DOHH2 (cell line): ENCODE measurements at regions not wholly inside any gene's neighbourhood (a gene's known extent, or its start where the extent isn't known, plus 50 kb on each side); places are given as distances from the start of the nearest gene placed in this dataset.

Source experiments
- H3F3A ChIP-seq: fragments of 200-600 bp; sonication (generic), shearing (Covaris generic); 2 replicates; pipeline ENCODE4 v1.6.0; 2016; ENCODE audit warnings: antibody characterized with exemption, mild to moderate bottlenecking; ENCODE audit not compliant: control insufficient read depth, insufficient read depth
- H3K27ac ChIP-seq: fragments of 200-600 bp; sonication (generic); 2 replicates; pipeline ENCODE4 v1.5.1; 2014; ENCODE audit warnings: low read depth, mild to moderate bottlenecking, low read length, moderate library complexity
- H3K27me3 ChIP-seq: fragments of 200-600 bp; sonication (generic); 2 replicates; pipeline ENCODE4 v1.6.1; 2014; ENCODE audit warnings: mild to moderate bottlenecking, low read length, mixed read lengths; ENCODE audit not compliant: control insufficient read depth
- H3K36me3 ChIP-seq: fragments of 200-600 bp; sonication (generic); 2 replicates; pipeline ENCODE4 v1.6.1; 2014; ENCODE audit warnings: mild to moderate bottlenecking, low read length, moderate library complexity, mixed read lengths; ENCODE audit not compliant: control insufficient read depth
- H3K4me1 ChIP-seq: fragments of 200-600 bp; sonication (generic); 2 replicates; pipeline ENCODE4 v1.6.1; 2014; ENCODE audit warnings: mild to moderate bottlenecking, low read length, mixed read lengths; ENCODE audit not compliant: control insufficient read depth
- H3K4me2 ChIP-seq: fragments of 200-600 bp; sonication (generic); 2 replicates; pipeline ENCODE4 v1.6.0; 2014; ENCODE audit warnings: mild to moderate bottlenecking, low read length, moderate library complexity
- H3K4me3 ChIP-seq: fragments of 200-600 bp; sonication (generic); 2 replicates; pipeline ENCODE4 v1.5.1; 2014; ENCODE audit warnings: mild to moderate bottlenecking, low read length, mixed read lengths
- H3K79me2 ChIP-seq: fragments of 200-600 bp; sonication (generic); 2 replicates; pipeline ENCODE4 v1.6.1; 2014; ENCODE audit warnings: mild to moderate bottlenecking, low read length, mixed read lengths; ENCODE audit not compliant: control insufficient read depth
- H3K9me2 ChIP-seq: fragments of 200-600 bp; sonication (generic); replicated peaks from 2 replicates; pipeline ENCODE4 v1.6.1; 2014; ENCODE audit warnings: mild to moderate bottlenecking, low read length, mixed read lengths; ENCODE audit not compliant: control insufficient read depth
- H3K9me3 ChIP-seq: fragments of 200-600 bp; sonication (generic); 2 replicates; pipeline ENCODE4 v1.6.1; 2014; ENCODE audit warnings: antibody characterized with exemption, low read length, mixed read lengths; ENCODE audit not compliant: control insufficient read depth, insufficient read depth
- H4K20me1 ChIP-seq: fragments of 200-600 bp; sonication (generic); 2 replicates; pipeline ENCODE4 v1.6.0; 2014; ENCODE audit warnings: low read depth, mild to moderate bottlenecking, antibody characterized with exemption, low read length, moderate library complexity; ENCODE audit not compliant: control insufficient read depth, insufficient read depth
- EZH2phosphoT487 ChIP-seq: fragments of 200-600 bp; sonication (generic); IDR thresholded peaks from 2 replicates; pipeline ENCODE4 v1.6.1; 2017; ENCODE audit warnings: borderline replicate concordance, mild to moderate bottlenecking, antibody characterized with exemption, low read length, moderate library complexity, mixed read lengths
- TF ChIP-seq, protein P1 (sequence below): fragments of 200-600 bp; sonication (generic); IDR thresholded peaks from one replicate; pipeline ENCODE4 v1.5.1; 2014; ENCODE audit warnings: antibody characterized with exemption, mild to moderate bottlenecking, low read depth, low read length; ENCODE audit not compliant: poor library complexity, severe bottlenecking

DNA sequence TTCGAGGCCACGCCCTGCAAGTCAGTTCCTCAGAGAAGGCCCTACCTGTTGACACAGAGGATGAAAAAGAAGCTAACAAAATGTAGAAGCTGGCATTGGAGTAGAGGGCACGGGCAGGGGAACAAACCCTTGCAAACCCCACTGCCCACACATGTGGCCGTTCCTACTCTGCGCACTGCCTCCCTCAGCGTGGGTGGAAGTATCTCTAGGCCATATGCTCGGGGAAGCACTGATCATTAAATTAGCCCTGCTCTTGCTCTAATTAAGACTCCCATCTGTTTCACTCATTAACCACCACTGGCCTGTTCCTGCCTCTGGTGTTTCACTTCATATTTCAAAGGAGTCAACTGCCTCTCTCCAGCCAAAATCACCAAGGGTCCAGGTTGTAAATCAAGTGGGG is 201.2 kb upstream of the SFSWAP start:
- TF ChIP-seq, protein P1, sequence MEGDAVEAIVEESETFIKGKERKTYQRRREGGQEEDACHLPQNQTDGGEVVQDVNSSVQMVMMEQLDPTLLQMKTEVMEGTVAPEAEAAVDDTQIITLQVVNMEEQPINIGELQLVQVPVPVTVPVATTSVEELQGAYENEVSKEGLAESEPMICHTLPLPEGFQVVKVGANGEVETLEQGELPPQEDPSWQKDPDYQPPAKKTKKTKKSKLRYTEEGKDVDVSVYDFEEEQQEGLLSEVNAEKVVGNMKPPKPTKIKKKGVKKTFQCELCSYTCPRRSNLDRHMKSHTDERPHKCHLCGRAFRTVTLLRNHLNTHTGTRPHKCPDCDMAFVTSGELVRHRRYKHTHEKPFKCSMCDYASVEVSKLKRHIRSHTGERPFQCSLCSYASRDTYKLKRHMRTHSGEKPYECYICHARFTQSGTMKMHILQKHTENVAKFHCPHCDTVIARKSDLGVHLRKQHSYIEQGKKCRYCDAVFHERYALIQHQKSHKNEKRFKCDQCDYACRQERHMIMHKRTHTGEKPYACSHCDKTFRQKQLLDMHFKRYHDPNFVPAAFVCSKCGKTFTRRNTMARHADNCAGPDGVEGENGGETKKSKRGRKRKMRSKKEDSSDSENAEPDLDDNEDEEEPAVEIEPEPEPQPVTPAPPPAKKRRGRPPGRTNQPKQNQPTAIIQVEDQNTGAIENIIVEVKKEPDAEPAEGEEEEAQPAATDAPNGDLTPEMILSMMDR = no peak
- TF ChIP-seq EZH2phosphoT487 = no peak
- H3K27ac ChIP-seq = no peak overlapping the region
- no peak overlapping the region for H3K4me3 ChIP-seq
- no peaks in the 10 kb centered on the region for H3K36me3 ChIP-seq
- H4K20me1 ChIP-seq = no peaks in the 10 kb centered on the region
- peaks cover 10% of the 10 kb centered on the region for H3K4me1 ChIP-seq
- H3F3A ChIP-seq = no peaks in the 10 kb centered on the region
- H3K27me3 ChIP-seq = no peaks in the 10 kb centered on the region
- no peaks in the 10 kb centered on the region for H3K79me2 ChIP-seq
- H3K9me2 ChIP-seq = no peaks in the 10 kb centered on the region
- no peak overlapping the region for H3K4me2 ChIP-seq
- H3K9me3 ChIP-seq = no peaks in the 10 kb centered on the region

DNA sequence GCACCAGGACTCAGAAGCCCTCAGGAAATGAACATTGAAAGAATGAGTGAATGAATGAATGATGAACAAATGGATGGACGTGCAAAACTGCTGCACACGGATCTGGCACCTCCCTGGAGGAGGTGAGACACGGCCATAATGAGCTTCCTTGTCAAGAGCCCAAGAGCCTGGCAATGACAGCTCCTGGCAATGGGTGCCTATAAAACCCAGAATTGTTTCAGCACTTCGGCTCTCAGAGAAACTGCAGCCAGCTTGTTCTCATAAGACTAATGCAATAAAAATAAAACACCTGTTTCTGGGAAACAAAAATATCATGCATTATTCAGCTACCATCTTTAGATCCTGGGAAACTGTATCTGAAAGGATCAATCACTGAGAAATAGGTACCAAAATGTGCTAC is 200.5 kb upstream of the SFSWAP start:
- Histone ChIP-seq H3F3A (no peaks in the 10 kb centered on the region), H3K79me2 (no peaks in the 10 kb centered on the region), H3K4me1 (peaks cover 10% of the 10 kb centered on the region), H3K4me2 (no peak overlapping the region), H3K36me3 (no peaks in the 10 kb centered on the region), H3K9me2 (no peaks in the 10 kb centered on the region), H3K27ac (no peak overlapping the region), H3K9me3 (no peaks in the 10 kb centered on the region), H4K20me1 (no peaks in the 10 kb centered on the region), H3K4me3 (no peak overlapping the region), H3K27me3 (no peaks in the 10 kb centered on the region)
- TF ChIP-seq, protein P1 = no peak
- no peak for TF ChIP-seq EZH2phosphoT487

DNA sequence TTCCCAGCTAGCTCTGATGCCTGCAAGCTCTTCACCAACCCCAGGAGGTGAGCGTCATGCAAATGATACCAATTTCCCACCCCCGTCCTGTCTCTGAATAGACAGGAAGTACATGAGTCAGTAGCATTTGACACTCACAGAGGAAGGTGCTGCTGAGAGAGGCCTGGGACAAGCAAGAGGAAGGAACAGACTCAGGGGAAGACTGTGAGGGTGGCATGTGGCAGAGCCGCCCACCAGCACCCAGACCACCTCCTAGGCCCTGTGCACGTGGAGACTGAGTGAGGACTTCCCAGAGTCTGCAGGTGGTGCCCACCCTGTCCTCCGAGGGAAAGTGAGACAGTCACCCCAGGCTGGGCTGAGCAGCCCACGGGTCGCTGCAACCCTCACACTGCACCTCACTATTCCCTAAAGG is 199.5 kb upstream of the SFSWAP start:
- H3K36me3 ChIP-seq = no peaks in the 10 kb centered on the region
- no peaks in the 10 kb centered on the region for H3K9me3 ChIP-seq
- peak overlapping the region; percentile 33 for H3K4me2 ChIP-seq
- TF ChIP-seq, protein P1 = no peak
- no peak for TF ChIP-seq EZH2phosphoT487
- H3K4me3 ChIP-seq = no peak overlapping the region
- no peak overlapping the region for H3K27ac ChIP-seq
- H3K79me2 ChIP-seq = no peaks in the 10 kb centered on the region
- no peaks in the 10 kb centered on the region for H3K27me3 ChIP-seq
- no peaks in the 10 kb centered on the region for H3K9me2 ChIP-seq
- peaks cover 10% of the 10 kb centered on the region for H3K4me1 ChIP-seq
- no peaks in the 10 kb centered on the region for H4K20me1 ChIP-seq
- no peaks in the 10 kb centered on the region for H3F3A ChIP-seq
